ENCODE measurements at regions not wholly inside any gene's neighbourhood (a gene's known extent, or its start where the extent isn't known, plus 50 kb on each side); places are given as distances from the start of the nearest gene placed in this dataset.

- Histone ChIP-seq H2AFZ (ENCODE audit: low read depth, low read length) (no peak overlapping the region), H3K79me2 (ENCODE audit: insufficient read depth, low read length) (no peaks in the 10 kb centered on the region), H3K4me2 (ENCODE audit: insufficient read depth, low read length) (no peak overlapping the region), H3K9me3 (ENCODE audit: insufficient read depth, low read length, severe bottlenecking) (no peaks in the 10 kb centered on the region), H4K20me1 (ENCODE audit: insufficient read depth, low read length) (0 out of 2 replicates have a peak, but pooled peaks cover 2% of the 10 kb centered on the region), H3K36me3 (ENCODE audit: insufficient read depth, low read length) (no peaks in the 10 kb centered on the region), H3K27me3 (ENCODE audit: insufficient read depth, low read length, poor library complexity) (no peaks in the 10 kb centered on the region), H3K4me1 (ENCODE audit: insufficient read depth, low read length) (no peaks in the 10 kb centered on the region), H3K4me3 (ENCODE audit: low read depth in 1 of 2, low read length in 2 of 2) (no peak overlapping the region), H3K27ac (ENCODE audit: low read length) (no peak overlapping the region), H3K9ac (ENCODE audit: low read depth, low read length) (no peak overlapping the region)
- DNase-seq (no peak), ATAC-seq (ENCODE audit: insufficient read depth, low read depth) (no peak)
- no peak for TF ChIP-seq CTCF (IDR thresholded peaks at IDR 0.05; ENCODE audit: borderline replicate concordance, extremely low read depth, low read length, poor library complexity, severe bottlenecking)
- TF ChIP-seq EZH2 (IDR thresholded peaks at IDR 0.05; ENCODE audit: borderline replicate concordance, low read depth, low read length, severe bottlenecking): no peak
Observed at GRCh38 chr6:43933148-43933885, 163.3 kb downstream of the VEGFA start.

GRCh38 chr6:43932259-43933147 lies 162.5 kb downstream of the VEGFA start:
- DNase-seq: no peak
- no peak for ATAC-seq (ENCODE audit: insufficient read depth, low read depth)
- H2AFZ ChIP-seq (ENCODE audit: low read depth, low read length): no peak overlapping the region
- TF ChIP-seq EZH2 (IDR thresholded peaks at IDR 0.05; ENCODE audit: borderline replicate concordance, low read depth, low read length, severe bottlenecking): no peak
- TF ChIP-seq CTCF (IDR thresholded peaks at IDR 0.05; ENCODE audit: borderline replicate concordance, extremely low read depth, low read length, poor library complexity, severe bottlenecking): no peak
- no peaks in the 10 kb centered on the region for H3K4me1 ChIP-seq (ENCODE audit: insufficient read depth, low read length)
- no peaks in the 10 kb centered on the region for H3K27me3 ChIP-seq (ENCODE audit: insufficient read depth, low read length, poor library complexity)
- H4K20me1 ChIP-seq (ENCODE audit: insufficient read depth, low read length): 0 out of 2 replicates have a peak, but pooled peaks cover 2% of the 10 kb centered on the region
- H3K36me3 ChIP-seq (ENCODE audit: insufficient read depth, low read length): no peaks in the 10 kb centered on the region
- H3K9me3 ChIP-seq (ENCODE audit: insufficient read depth, low read length, severe bottlenecking): no peaks in the 10 kb centered on the region
- H3K79me2 ChIP-seq (ENCODE audit: insufficient read depth, low read length): no peaks in the 10 kb centered on the region
- no peak overlapping the region for H3K4me2 ChIP-seq (ENCODE audit: insufficient read depth, low read length)
- H3K27ac ChIP-seq (ENCODE audit: low read length): no peak overlapping the region
- no peak overlapping the region for H3K9ac ChIP-seq (ENCODE audit: low read depth, low read length)
- no peak overlapping the region for H3K4me3 ChIP-seq (ENCODE audit: low read depth in 1 of 2, low read length in 2 of 2)

DNA sequence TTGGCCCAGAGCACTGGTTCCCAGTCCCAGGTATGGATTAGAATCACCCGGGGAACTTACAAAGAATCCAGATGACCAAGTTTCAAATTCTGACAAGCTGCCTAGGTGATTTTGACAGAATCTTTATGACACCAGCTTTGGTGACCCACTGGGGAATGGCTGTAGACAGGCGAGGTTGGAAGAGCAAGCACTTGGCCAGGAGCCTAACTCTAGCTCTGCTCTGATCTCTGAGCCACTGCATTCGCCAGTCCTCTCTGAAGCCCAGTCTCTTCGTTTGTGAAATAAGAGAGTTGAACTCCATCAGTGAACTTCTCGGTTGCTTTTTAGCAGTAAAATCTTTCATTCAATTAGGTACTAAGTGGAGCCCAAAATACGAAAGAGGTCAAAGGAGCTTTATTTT lies 161.2 kb downstream of the VEGFA start:
- H3K9ac ChIP-seq (ENCODE audit: low read depth, low read length): no peak overlapping the region
- H4K20me1 ChIP-seq (ENCODE audit: insufficient read depth, low read length): no peaks in the 10 kb centered on the region
- no peak overlapping the region for H3K4me2 ChIP-seq (ENCODE audit: insufficient read depth, low read length)
- no peaks in the 10 kb centered on the region for H3K9me3 ChIP-seq (ENCODE audit: insufficient read depth, low read length, severe bottlenecking)
- H3K79me2 ChIP-seq (ENCODE audit: insufficient read depth, low read length): no peaks in the 10 kb centered on the region
- H3K4me1 ChIP-seq (ENCODE audit: insufficient read depth, low read length): no peaks in the 10 kb centered on the region; the same call in 1 of the 2 replicates
- H3K27me3 ChIP-seq (ENCODE audit: insufficient read depth, low read length, poor library complexity): no peaks in the 10 kb centered on the region
- H3K36me3 ChIP-seq (ENCODE audit: insufficient read depth, low read length): no peaks in the 10 kb centered on the region
- H2AFZ ChIP-seq (ENCODE audit: low read depth, low read length): no peak overlapping the region
- no peak for DNase-seq
- no peak overlapping the region for H3K27ac ChIP-seq (ENCODE audit: low read length)
- H3K4me3 ChIP-seq (ENCODE audit: low read depth in 1 of 2, low read length in 2 of 2): no peak overlapping the region
- TF ChIP-seq CTCF (IDR thresholded peaks at IDR 0.05; ENCODE audit: borderline replicate concordance, extremely low read depth, low read length, poor library complexity, severe bottlenecking) (no peak), EZH2 (IDR thresholded peaks at IDR 0.05; ENCODE audit: borderline replicate concordance, low read depth, low read length, severe bottlenecking) (no peak)
- no peak for ATAC-seq (ENCODE audit: insufficient read depth, low read depth)

Data from DND-41 (cell line).